ENCODE measurements at regions not wholly inside any gene's neighbourhood (a gene's known extent, or its start where the extent isn't known, plus 50 kb on each side); places are given as distances from the start of the nearest gene placed in this dataset.

DNA sequence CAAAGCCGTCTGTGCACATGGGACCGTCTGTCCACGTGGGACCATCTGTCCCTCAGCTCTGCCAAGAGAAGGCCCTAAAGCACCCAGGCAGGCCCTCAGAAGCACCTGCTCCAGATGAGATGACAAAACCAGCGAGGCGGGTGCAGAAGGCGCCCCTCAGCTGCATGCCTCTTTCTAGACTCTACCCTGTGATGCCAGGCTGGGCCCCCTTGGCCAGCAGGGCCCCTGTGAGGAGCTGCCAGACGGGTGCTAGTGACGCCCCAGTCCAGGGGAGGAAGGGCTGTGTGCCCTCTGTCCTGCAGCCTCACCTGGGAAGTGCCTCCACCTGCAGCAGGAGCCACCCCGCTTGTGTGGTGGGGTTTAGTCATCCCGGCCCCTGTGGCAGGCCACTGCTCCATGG is 309.2 kb upstream of the SHH start:
- TF ChIP-seq FOXA1 (IDR thresholded peaks at IDR 0.05) (no peak), HNF4A (conservative IDR thresholded peaks at IDR 0.05) (no peak), HNF4G (IDR thresholded peaks at IDR 0.05) (no peak), YY1 (IDR thresholded peaks at IDR 0.05) (no peak), RAD21 (IDR thresholded peaks at IDR 0.05) (no peak), EGR1 (IDR thresholded peaks at IDR 0.05; ENCODE audit: low read depth in 2 of 2) (no peak), GABPA (IDR thresholded peaks at IDR 0.05 in 1 of 2, conservative IDR thresholded peaks at IDR 0.05 in 1 of 2) (no peak), NR2F2 (IDR thresholded peaks at IDR 0.05) (no peak), JUND (IDR thresholded peaks at IDR 0.05) (no peak), TAF1 (conservative IDR thresholded peaks at IDR 0.05) (no peak), RXRA (IDR thresholded peaks at IDR 0.05) (no peak)
- TF ChIP-seq, protein P1, sequence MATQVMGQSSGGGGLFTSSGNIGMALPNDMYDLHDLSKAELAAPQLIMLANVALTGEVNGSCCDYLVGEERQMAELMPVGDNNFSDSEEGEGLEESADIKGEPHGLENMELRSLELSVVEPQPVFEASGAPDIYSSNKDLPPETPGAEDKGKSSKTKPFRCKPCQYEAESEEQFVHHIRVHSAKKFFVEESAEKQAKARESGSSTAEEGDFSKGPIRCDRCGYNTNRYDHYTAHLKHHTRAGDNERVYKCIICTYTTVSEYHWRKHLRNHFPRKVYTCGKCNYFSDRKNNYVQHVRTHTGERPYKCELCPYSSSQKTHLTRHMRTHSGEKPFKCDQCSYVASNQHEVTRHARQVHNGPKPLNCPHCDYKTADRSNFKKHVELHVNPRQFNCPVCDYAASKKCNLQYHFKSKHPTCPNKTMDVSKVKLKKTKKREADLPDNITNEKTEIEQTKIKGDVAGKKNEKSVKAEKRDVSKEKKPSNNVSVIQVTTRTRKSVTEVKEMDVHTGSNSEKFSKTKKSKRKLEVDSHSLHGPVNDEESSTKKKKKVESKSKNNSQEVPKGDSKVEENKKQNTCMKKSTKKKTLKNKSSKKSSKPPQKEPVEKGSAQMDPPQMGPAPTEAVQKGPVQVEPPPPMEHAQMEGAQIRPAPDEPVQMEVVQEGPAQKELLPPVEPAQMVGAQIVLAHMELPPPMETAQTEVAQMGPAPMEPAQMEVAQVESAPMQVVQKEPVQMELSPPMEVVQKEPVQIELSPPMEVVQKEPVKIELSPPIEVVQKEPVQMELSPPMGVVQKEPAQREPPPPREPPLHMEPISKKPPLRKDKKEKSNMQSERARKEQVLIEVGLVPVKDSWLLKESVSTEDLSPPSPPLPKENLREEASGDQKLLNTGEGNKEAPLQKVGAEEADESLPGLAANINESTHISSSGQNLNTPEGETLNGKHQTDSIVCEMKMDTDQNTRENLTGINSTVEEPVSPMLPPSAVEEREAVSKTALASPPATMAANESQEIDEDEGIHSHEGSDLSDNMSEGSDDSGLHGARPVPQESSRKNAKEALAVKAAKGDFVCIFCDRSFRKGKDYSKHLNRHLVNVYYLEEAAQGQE (IDR thresholded peaks at IDR 0.05) = no peak
- TF ChIP-seq, protein P2, sequence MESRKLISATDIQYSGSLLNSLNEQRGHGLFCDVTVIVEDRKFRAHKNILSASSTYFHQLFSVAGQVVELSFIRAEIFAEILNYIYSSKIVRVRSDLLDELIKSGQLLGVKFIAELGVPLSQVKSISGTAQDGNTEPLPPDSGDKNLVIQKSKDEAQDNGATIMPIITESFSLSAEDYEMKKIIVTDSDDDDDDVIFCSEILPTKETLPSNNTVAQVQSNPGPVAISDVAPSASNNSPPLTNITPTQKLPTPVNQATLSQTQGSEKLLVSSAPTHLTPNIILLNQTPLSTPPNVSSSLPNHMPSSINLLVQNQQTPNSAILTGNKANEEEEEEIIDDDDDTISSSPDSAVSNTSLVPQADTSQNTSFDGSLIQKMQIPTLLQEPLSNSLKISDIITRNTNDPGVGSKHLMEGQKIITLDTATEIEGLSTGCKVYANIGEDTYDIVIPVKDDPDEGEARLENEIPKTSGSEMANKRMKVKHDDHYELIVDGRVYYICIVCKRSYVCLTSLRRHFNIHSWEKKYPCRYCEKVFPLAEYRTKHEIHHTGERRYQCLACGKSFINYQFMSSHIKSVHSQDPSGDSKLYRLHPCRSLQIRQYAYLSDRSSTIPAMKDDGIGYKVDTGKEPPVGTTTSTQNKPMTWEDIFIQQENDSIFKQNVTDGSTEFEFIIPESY (IDR thresholded peaks at IDR 0.05) = no peak
- TF ChIP-seq, protein P3, sequence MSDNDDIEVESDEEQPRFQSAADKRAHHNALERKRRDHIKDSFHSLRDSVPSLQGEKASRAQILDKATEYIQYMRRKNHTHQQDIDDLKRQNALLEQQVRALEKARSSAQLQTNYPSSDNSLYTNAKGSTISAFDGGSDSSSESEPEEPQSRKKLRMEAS (IDR thresholded peaks at IDR 0.05) = no peak
- TF ChIP-seq, protein P4, sequence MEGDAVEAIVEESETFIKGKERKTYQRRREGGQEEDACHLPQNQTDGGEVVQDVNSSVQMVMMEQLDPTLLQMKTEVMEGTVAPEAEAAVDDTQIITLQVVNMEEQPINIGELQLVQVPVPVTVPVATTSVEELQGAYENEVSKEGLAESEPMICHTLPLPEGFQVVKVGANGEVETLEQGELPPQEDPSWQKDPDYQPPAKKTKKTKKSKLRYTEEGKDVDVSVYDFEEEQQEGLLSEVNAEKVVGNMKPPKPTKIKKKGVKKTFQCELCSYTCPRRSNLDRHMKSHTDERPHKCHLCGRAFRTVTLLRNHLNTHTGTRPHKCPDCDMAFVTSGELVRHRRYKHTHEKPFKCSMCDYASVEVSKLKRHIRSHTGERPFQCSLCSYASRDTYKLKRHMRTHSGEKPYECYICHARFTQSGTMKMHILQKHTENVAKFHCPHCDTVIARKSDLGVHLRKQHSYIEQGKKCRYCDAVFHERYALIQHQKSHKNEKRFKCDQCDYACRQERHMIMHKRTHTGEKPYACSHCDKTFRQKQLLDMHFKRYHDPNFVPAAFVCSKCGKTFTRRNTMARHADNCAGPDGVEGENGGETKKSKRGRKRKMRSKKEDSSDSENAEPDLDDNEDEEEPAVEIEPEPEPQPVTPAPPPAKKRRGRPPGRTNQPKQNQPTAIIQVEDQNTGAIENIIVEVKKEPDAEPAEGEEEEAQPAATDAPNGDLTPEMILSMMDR (IDR thresholded peaks at IDR 0.05; ENCODE audit: low read depth, low read length, missing input control) = no peak
- H3K4me3 ChIP-seq (ENCODE audit: low read depth in 1 of 3, low read length in 3 of 3) = no peak overlapping the region
- H3K27me3 ChIP-seq (ENCODE audit: control insufficient read depth in 4 of 4, insufficient read depth in 4 of 4, low read length in 3 of 4) = no peaks in the 10 kb centered on the region
- no peaks in the 10 kb centered on the region for H3K36me3 ChIP-seq (ENCODE audit: control insufficient read depth in 4 of 4, insufficient read depth in 3 of 4, low read depth in 1 of 4, low read length in 3 of 4)
- DNase-seq (ENCODE audit: low spot score) = no peak
- no peaks in the 10 kb centered on the region for H3K4me1 ChIP-seq (ENCODE audit: control insufficient read depth in 4 of 4, insufficient read depth in 4 of 4, low read length in 3 of 4)
- no peak overlapping the region for H3K27ac ChIP-seq (ENCODE audit: low read depth in 1 of 2, low read length in 2 of 2)
- WGBS = 92% methylated on average over 10 of the region's 10 CpGs
- no peaks in the 10 kb centered on the region for H3K9me3 ChIP-seq (ENCODE audit: control insufficient read depth in 4 of 4, low read length in 3 of 4)
- no peak overlapping the region for H3K9ac ChIP-seq (ENCODE audit: low read depth in 1 of 2, low read length in 2 of 2)

DNA sequence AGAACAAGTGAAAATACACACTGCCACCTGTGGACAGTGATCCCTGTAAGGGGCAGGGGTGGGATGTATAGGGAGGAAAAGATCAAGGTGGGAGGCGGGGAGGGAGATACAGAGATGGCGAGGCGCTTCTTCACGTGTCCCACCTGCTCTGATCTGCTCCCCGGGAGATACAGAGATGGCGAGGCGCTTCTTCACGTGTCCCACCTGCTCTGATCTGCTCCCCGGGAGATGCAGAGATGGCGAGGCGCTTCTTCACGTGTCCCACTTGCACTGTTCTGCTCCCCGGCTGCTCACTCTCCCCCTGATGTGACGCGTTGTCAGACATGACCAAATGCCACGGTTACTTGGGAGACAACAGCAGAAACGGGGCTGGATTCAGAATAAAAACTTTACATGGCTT is 308.3 kb upstream of the SHH start:
- no peaks in the 10 kb centered on the region for H3K9me3 ChIP-seq (ENCODE audit: control insufficient read depth in 4 of 4, low read length in 3 of 4)
- H3K9ac ChIP-seq (ENCODE audit: low read depth in 1 of 2, low read length in 2 of 2) = no peak overlapping the region
- no peaks in the 10 kb centered on the region for H3K4me1 ChIP-seq (ENCODE audit: control insufficient read depth in 4 of 4, insufficient read depth in 4 of 4, low read length in 3 of 4)
- no peak for DNase-seq (ENCODE audit: low spot score)
- H3K27me3 ChIP-seq (ENCODE audit: control insufficient read depth in 4 of 4, insufficient read depth in 4 of 4, low read length in 3 of 4) = no peaks in the 10 kb centered on the region
- no peak overlapping the region for H3K4me3 ChIP-seq (ENCODE audit: low read depth in 1 of 3, low read length in 3 of 3)
- 90% methylated on average over 17 of the region's 17 CpGs for WGBS
- no peak overlapping the region for H3K27ac ChIP-seq (ENCODE audit: low read depth in 1 of 2, low read length in 2 of 2)
- no peaks in the 10 kb centered on the region for H3K36me3 ChIP-seq (ENCODE audit: control insufficient read depth in 4 of 4, insufficient read depth in 3 of 4, low read depth in 1 of 4, low read length in 3 of 4)
- TF ChIP-seq YY1 (IDR thresholded peaks at IDR 0.05) (no peak), RAD21 (IDR thresholded peaks at IDR 0.05) (no peak), JUND (IDR thresholded peaks at IDR 0.05) (no peak), TAF1 (conservative IDR thresholded peaks at IDR 0.05) (no peak), HNF4A (conservative IDR thresholded peaks at IDR 0.05) (no peak), FOXA2 (IDR thresholded peaks at IDR 0.05) (no peak), SP1 (IDR thresholded peaks at IDR 0.05) (no peak)
- TF ChIP-seq, protein P5, sequence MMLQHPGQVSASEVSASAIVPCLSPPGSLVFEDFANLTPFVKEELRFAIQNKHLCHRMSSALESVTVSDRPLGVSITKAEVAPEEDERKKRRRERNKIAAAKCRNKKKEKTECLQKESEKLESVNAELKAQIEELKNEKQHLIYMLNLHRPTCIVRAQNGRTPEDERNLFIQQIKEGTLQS (IDR thresholded peaks at IDR 0.05) = no peak
- TF ChIP-seq, protein P4 (IDR thresholded peaks at IDR 0.05; ENCODE audit: low read depth, low read length, missing input control) = no peak
- TF ChIP-seq, protein P1 (IDR thresholded peaks at IDR 0.05) = no peak
- TF ChIP-seq, protein P3 (IDR thresholded peaks at IDR 0.05) = no peak
